ENCODE measurements at regions not wholly inside any gene's neighbourhood (a gene's known extent, or its start where the extent isn't known, plus 50 kb on each side); places are given as distances from the start of the nearest gene placed in this dataset.

- no peak for TF ChIP-seq BACH2 (CRISPR knock-in tag; IDR thresholded peaks at IDR 0.05; ENCODE audit: borderline replicate concordance)
- ATAC-seq: no peak
Observed at GRCh38 chr5:175170899-175171298, 273.1 kb downstream of the DRD1 start.

- ATAC-seq: no peak
- TF ChIP-seq ZNF70 (CRISPR knock-in tag; IDR thresholded peaks at IDR 0.05): no peak
- no peak for TF ChIP-seq ZFP3 (CRISPR knock-in tag; IDR thresholded peaks at IDR 0.05)
- no peak for TF ChIP-seq ZFP30 (CRISPR knock-in tag; IDR thresholded peaks at IDR 0.05)
- no peak for TF ChIP-seq POU6F1 (CRISPR knock-in tag; IDR thresholded peaks at IDR 0.05; ENCODE audit: borderline replicate concordance, low read depth)
Observed at GRCh38 chr5:175168882-175169507, 275.0 kb downstream of the DRD1 start.

- no peak for TF ChIP-seq ISL1 (CRISPR knock-in tag; IDR thresholded peaks at IDR 0.05)
- TF ChIP-seq ARNTL (CRISPR knock-in tag; IDR thresholded peaks at IDR 0.05; ENCODE audit: borderline replicate concordance, low read depth): no peak
- no peak for TF ChIP-seq PPARA (CRISPR knock-in tag; IDR thresholded peaks at IDR 0.05; ENCODE audit: borderline replicate concordance)
- no peak for TF ChIP-seq TSHZ2 (CRISPR knock-in tag; IDR thresholded peaks at IDR 0.05)
- TF ChIP-seq ZC3H10 (CRISPR knock-in tag; IDR thresholded peaks at IDR 0.05): no peak
- no peak for TF ChIP-seq PATZ1 (CRISPR knock-in tag; IDR thresholded peaks at IDR 0.05; ENCODE audit: borderline replicate concordance)
- TF ChIP-seq POU6F1 (CRISPR knock-in tag; IDR thresholded peaks at IDR 0.05; ENCODE audit: borderline replicate concordance, low read depth): no peak
- no peak for TF ChIP-seq CSDC2 (CRISPR knock-in tag; IDR thresholded peaks at IDR 0.05)
- no peak for TF ChIP-seq CSRNP3 (CRISPR knock-in tag; IDR thresholded peaks at IDR 0.05)
- no peak for TF ChIP-seq BACH2 (CRISPR knock-in tag; IDR thresholded peaks at IDR 0.05; ENCODE audit: borderline replicate concordance)
- TF ChIP-seq ZNF8 (CRISPR knock-in tag; IDR thresholded peaks at IDR 0.05): no peak
- no peak for TF ChIP-seq TCF4 (CRISPR knock-in tag; IDR thresholded peaks at IDR 0.05; ENCODE audit: borderline replicate concordance)
- no peak for TF ChIP-seq ZFP3 (CRISPR knock-in tag; IDR thresholded peaks at IDR 0.05)
- TF ChIP-seq ZFP30 (CRISPR knock-in tag; IDR thresholded peaks at IDR 0.05): no peak
- no peak for TF ChIP-seq CREB5 (CRISPR knock-in tag; IDR thresholded peaks at IDR 0.05; ENCODE audit: low read depth)
- TF ChIP-seq OSR1 (CRISPR knock-in tag; IDR thresholded peaks at IDR 0.05): no peak
- TF ChIP-seq RARB (CRISPR knock-in tag; IDR thresholded peaks at IDR 0.05): no peak
- TF ChIP-seq SNAI2 (CRISPR knock-in tag; IDR thresholded peaks at IDR 0.05): no peak
- no peak for ATAC-seq
Observed at GRCh38 chr5:175166026-175166425, 278.0 kb downstream of the DRD1 start.
